Esophagus squamous epithelium (tissue), 5 donors: ENCODE measurements at regions not wholly inside any gene's neighbourhood (a gene's known extent, or its start where the extent isn't known, plus 50 kb on each side); places are given as distances from the start of the nearest gene placed in this dataset.

Experiments
- DNase-seq: peaks from one replicate; lab custom pipeline; 2025; lab: John Stamatoyannopoulos, UW
- H3K27ac ChIP-seq, 4 donors: fragments of 200-600 bp; sonication (generic); one replicate each; pipeline ENCODE4 v1.5.1; 2016 to 2019; ENCODE audit warnings: mild to moderate bottlenecking in 1 of 4
- H3K27me3 ChIP-seq, 4 donors: fragments of 200-600 bp; sonication (generic); 1 replicate in 3 of 4; 2 replicates in 1 of 4; pipeline versions ENCODE4 v1.5.1 to v1.6.0; 2017 to 2021; ENCODE audit warnings: antibody characterized with exemption in 1 of 4
- H3K36me3 ChIP-seq, 3 donors: fragments of 200-600 bp; sonication (generic); one replicate each; pipeline ENCODE4 v1.5.1; 2016 to 2019
- H3K4me1 ChIP-seq, 3 donors: fragments of 200-600 bp; sonication (generic); one replicate each; pipeline ENCODE4 v1.5.1; 2017 to 2019
- H3K4me3 ChIP-seq, 4 donors: fragments of 200-600 bp; sonication (generic); 1 replicate in 3 of 4; 2 replicates in 1 of 4; pipeline ENCODE4 v1.5.1; 2016 to 2019; ENCODE audit warnings: mild to moderate bottlenecking in 2 of 4, moderate library complexity in 1 of 4
- H3K9me3 ChIP-seq, 3 donors: fragments of 200-600 bp; sonication (generic); one replicate each; pipeline ENCODE4 v1.5.1; 2016 to 2019
- CTCF ChIP-seq, 6 experiments: fragments of 450-650 bp in 4 of 6; fragments of 200-600 bp in 2 of 6; sonication (generic) in 2 of 6; IDR thresholded peaks; one replicate each; pipeline ENCODE4 v1.5.1; 2016 to 2019; ENCODE audit warnings: antibody characterized with exemption in 6 of 6, mild to moderate bottlenecking in 4 of 6, moderate library complexity in 4 of 6
- POLR2A ChIP-seq, 4 donors: fragments of 450-650 bp; IDR thresholded peaks; one replicate each; pipeline ENCODE4 v1.6.1; 2017; ENCODE audit warnings: antibody characterized with exemption in 4 of 4, mild to moderate bottlenecking in 4 of 4, moderate library complexity in 3 of 4
- WGBS, 2 donors: methylation state at CpG; one replicate each; pipeline ENCODE4 v1.1.5; 2018; 5-methylcytosine and 5-hydroxymethylcytosine counted together
- intact Hi-C: fragments of 100-400 bp; cut with DNase I; formaldehyde crosslinking; loops from one replicate; pipeline ENCODE4 v1.15.0; 2022
- donor health status: DM: yes; HTN: yes; CAD: no.

GRCh38 chr13:109287553-109287952 lies 498.8 kb downstream of the IRS2 start:
- TF ChIP-seq POLR2A (IDR thresholded peaks at IDR 0.05): no peak
- no peak for TF ChIP-seq CTCF (IDR thresholded peaks at IDR 0.05)
- no peak for DNase-seq
- intact Hi-C loops: no loop called here
- Histone ChIP-seq H3K4me1 (no peaks in the 10 kb centered on the region), H3K27ac (no peak overlapping the region), H3K9me3 (no peaks in the 10 kb centered on the region), H3K4me3 (no peak overlapping the region), H3K36me3 (no peaks in the 10 kb centered on the region), H3K27me3 (no peaks in the 10 kb centered on the region)

GRCh38 chr13:109285586-109285985 lies 500.8 kb downstream of the IRS2 start:
- intact Hi-C loops: no loop called here

GRCh38 chr13:109281903-109282635 lies 504.3 kb downstream of the IRS2 start:
- Histone ChIP-seq H3K4me3 (no peak overlapping the region), H3K27me3 (no peaks in the 10 kb centered on the region), H3K4me1 (no peaks in the 10 kb centered on the region), H3K36me3 (no peaks in the 10 kb centered on the region), H3K9me3 (no peaks in the 10 kb centered on the region), H3K27ac (no peak overlapping the region)
- no peak for DNase-seq
- no peak for TF ChIP-seq POLR2A (IDR thresholded peaks at IDR 0.05)
- TF ChIP-seq CTCF (IDR thresholded peaks at IDR 0.05): no peak
- intact Hi-C loops: no loop called here
- WGBS, 2 donors: 87% methylated on average over 2 to 4 of the region's 11 CpGs

More at GRCh38 chr13:109285586-109285985, 500.8 kb downstream of the IRS2 start:
- no peak overlapping the region for H3K4me3 ChIP-seq
- H3K36me3 ChIP-seq: no peaks in the 10 kb centered on the region
- TF ChIP-seq POLR2A (IDR thresholded peaks at IDR 0.05): no peak
- no peak for TF ChIP-seq CTCF (IDR thresholded peaks at IDR 0.05)
- H3K4me1 ChIP-seq: no peaks in the 10 kb centered on the region
- DNase-seq: no peak
- no peaks in the 10 kb centered on the region for H3K9me3 ChIP-seq
- WGBS, 2 donors: 83 to 86% methylated on average over 2 of the region's 2 CpGs
- H3K27ac ChIP-seq: no peak overlapping the region
- no peaks in the 10 kb centered on the region for H3K27me3 ChIP-seq

GRCh38 chr13:109281017-109281902 lies 505.1 kb downstream of the IRS2 start:
- Histone ChIP-seq H3K4me1 (no peaks in the 10 kb centered on the region), H3K27ac (no peak overlapping the region), H3K36me3 (no peaks in the 10 kb centered on the region), H3K27me3 (no peaks in the 10 kb centered on the region), H3K9me3 (no peaks in the 10 kb centered on the region), H3K4me3 (no peak overlapping the region)
- TF ChIP-seq POLR2A (IDR thresholded peaks at IDR 0.05) (no peak), CTCF (IDR thresholded peaks at IDR 0.05) (no peak)
- no peak for DNase-seq
- 56 to 57% methylated on average over 10 of the region's 11 CpGs for WGBS, 2 donors
- intact Hi-C loops: no loop called here

GRCh38 chr13:109276261-109276660 lies 510.1 kb downstream of the IRS2 start:
- intact Hi-C loops: loop anchor here (10.0 kb wide), 1 partner anchor 131 kb away; no protein-coding TSS in a partner anchor
- DNase-seq: no peak
- no peaks in the 10 kb centered on the region for H3K36me3 ChIP-seq
- WGBS, 2 donors: 79 to 91% methylated on average over 4 of the region's 4 CpGs
- peaks cover 0 to 26% (median 0%) of the 10 kb centered on the region in 3 donors for H3K4me1 ChIP-seq
- TF ChIP-seq CTCF (IDR thresholded peaks at IDR 0.05) (no peak), POLR2A (IDR thresholded peaks at IDR 0.05) (no peak)
- H3K27me3 ChIP-seq: no peaks in the 10 kb centered on the region
- H3K27ac ChIP-seq: no peak overlapping the region
- H3K9me3 ChIP-seq: no peaks in the 10 kb centered on the region
- H3K4me3 ChIP-seq: no peak overlapping the region
